HG02840 (cell line): ENCODE measurements at regions not wholly inside any gene's neighbourhood (a gene's known extent, or its start where the extent isn't known, plus 50 kb on each side); places are given as distances from the start of the nearest gene placed in this dataset.

Experiments
- ATAC-seq: cut with Tn5 transposase; IDR thresholded peaks from one replicate; pipeline ENCODE4 v1.9.1; 2021; ENCODE audit warnings: mild to moderate bottlenecking, moderate library complexity, moderate number of reproducible peaks; ENCODE audit not compliant: unreplicated experiment, low FRiP score

DNA sequence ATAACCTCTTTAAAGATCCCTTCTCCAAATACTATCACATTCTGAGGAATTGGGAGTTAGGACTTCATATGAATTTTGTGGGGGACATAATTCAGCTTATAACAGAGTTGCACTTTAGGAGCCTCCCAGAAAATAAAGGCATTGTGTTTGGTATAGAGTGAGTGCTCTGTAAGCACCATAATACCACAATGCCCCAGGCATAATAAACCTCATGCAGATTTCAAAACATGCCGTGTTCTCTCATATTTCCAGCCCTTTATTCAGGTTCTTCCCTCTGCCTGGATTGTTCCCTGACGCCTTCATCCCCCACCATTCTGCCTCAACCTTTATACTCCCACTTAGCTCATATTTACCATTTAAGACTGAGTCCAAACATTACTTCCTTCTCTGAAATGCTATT is 398.8 kb upstream of the FAT3 start:
- no peak for ATAC-seq

DNA sequence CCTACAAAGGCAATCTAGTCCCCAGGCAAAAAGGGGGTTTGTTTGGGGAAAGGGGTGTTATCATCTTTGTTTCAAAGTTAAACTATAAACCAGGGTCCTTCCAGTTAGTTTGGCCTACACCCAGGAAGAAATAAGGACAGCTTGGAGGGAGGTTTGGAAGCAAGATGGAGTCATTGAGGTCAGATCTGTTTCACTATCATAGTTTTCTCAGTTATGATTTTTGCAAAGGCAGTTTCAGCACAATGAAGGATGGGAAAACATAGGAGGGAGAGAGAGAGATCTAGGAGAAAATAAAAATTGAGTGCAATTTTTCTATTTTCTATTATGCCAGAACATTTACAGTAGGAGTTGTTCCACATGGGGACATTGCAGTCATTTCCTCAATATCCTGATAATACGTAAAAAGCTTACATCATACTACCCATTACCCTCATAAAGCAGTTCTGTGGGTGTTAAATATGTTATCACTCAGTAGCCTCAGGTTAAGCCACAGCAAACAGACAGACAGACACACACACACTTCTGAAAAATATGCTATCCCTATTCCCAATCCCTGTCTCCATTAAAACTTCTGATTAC is 401.3 kb upstream of the FAT3 start:
- ATAC-seq, result no peak

DNA sequence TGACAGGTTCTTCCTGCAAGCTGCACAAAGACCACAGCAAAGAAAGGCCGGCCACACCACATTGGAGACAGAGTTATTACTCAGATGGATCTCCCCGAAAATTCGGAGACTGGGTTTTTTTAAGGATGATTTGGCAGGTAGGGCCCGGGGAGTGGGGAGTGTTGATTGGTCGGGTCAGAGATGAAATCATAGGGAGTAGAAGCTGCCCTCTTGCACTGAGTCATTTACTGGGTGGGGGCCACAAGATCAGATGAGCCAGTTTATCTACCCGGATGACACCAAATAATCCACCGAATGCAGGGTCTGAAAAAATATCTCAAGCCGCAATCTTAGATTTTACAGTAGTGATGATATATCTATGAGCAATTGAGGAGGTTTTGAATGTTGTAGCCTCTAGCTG is 401.8 kb upstream of the FAT3 start:
- ATAC-seq, result no peak

DNA sequence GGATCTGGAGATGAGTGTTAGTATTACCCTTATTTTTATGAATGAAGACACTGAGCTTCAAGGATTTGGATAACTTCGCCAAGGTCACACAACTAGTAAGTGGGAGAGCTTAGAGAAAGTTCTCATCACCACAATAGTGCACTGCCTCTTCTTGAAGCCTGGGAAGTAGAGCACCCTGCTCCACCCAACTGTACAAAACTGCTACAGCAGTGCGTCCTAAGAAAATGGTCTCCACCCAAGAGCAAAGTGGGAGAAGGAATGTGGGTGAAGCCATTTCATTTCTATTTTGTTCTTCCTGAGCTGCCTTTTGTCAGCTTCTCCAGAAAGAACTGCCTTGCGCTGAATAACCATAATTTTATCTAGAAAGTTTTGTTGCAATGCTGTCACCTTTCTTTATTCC is 403.9 kb upstream of the FAT3 start:
- no peak for ATAC-seq

DNA sequence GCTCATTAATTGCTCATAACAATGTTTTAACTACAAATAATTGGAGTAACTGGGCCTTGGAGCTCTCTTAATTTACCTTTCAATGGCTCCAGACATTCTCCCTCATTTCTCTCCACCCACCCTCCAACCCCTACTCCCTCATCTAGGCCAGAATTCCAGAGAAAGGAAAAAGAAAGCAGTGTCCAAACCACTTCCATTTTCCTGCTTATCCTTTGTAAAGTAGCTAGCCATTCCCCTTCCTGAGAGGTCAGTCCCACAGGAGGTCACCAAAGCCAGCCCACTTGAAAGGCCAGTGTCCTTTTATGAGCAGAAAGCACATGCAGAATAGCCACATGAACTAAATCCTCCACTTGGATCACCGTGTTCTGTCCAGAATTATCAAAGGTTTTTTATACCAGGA is 404.8 kb upstream of the FAT3 start:
- no peak for ATAC-seq

DNA sequence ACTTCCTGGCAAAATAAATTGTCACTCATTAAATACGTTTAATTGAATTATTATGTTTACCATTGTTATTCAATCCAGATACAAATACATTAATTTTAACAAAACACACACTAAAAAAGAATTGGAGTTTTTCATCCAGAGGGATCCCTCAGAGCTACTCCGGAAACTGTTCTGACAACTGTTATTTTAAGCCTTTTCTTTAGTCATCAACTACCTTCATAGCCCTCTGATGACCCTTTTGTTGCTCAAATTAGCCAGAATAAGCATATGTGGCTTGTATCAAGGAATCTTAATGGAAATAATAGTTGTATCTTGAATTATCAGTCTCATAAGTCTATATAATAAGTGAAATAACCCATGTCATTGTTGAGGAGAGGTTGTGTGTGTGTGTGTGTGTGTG is 405.4 kb upstream of the FAT3 start:
- no peak for ATAC-seq

DNA sequence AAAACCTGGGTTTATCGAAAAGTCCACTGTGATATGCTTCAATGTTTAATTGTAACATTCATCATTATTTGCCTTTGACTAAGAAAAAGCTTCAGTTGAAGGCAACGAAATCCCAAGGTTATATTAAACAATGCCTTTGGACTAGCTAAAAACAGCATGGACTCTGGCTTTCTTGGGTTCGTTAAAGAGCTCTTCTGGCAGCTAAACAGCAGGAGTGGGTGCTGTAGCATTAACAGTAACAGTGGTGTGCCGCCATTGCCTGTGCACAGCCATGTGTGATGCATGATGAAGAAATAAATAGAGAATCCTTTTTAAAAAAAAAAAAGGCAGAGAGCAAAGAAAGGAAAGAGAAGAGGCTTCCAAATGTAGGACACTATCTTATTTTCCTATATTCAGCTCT is 406.6 kb upstream of the FAT3 start:
- no peak for ATAC-seq

DNA sequence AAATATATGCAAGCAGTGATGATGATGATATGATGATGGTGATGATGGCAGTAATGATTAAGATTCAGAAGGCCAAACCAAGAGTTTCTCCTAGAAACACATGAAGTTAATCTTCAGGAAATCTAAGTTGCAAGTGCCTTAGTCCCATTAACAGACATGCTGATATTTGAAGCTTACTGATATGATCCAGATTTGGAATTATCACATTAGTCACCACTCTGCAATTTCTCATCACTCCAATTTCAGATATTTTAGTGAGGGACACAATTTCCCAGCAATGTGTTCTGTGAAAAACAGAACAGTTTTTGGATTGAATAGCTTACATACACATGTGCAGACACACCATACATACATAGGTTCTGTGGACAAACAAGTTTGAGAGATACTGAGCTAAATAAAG is 411.4 kb upstream of the FAT3 start:
- ATAC-seq, result no peak

DNA sequence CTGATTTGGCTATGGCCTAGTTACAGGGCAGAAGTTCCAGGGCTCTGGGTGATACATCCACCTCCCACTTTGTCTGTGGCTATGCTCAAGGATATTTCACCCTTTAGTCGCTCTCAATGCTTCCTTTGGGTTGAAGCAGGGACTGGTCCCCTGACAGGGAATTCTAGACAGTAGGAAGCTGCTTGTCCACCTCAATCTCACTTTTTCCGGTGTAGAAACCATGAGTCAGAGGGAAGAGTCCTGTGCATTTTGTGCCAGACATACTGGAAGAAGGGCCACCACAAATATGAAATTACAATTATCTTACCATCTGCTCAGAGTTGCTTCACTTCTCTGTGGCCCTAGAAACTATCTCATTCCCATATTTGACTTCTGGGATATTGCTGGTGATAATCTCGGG is 413.7 kb upstream of the FAT3 start:
- ATAC-seq, result no peak

DNA sequence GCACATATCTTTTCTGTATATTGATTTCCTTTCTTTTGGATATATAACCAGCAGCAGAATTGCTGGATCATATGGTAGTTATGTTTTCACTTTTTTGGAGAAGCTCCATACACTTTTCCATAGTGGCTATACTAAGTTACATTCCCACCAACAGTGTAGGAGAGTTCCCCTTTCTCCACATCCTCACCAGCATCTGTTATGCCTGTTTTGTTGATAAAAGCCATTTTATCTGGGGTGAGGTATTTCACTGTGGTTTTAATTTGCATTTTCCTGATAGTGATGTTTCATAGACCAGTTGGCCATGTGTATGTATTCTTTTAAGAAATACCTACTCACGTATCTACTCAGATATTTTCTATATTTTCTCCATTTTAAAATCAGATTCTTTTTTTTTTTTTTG is 419.3 kb upstream of the FAT3 start:
- ATAC-seq, result no peak

DNA sequence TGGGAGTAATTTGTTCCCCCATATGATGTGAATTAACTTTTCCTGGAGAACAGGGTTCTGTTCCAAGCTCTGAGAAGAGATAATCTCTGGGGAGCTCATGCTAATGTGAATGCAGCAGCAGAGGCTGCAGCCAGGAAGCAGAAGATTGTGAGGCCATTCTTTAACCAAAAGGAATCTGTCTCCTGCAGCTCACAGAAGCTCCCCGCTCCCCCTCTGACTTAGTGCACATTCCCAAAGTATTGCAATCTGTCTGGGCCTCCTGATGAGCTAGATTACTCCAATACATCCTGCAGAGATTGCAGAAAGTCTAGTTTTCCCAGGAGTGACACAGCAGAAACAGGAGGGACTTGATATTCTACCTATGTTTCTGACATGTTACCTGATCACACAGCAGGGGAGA is 420.6 kb upstream of the FAT3 start:
- ATAC-seq, result no peak

DNA sequence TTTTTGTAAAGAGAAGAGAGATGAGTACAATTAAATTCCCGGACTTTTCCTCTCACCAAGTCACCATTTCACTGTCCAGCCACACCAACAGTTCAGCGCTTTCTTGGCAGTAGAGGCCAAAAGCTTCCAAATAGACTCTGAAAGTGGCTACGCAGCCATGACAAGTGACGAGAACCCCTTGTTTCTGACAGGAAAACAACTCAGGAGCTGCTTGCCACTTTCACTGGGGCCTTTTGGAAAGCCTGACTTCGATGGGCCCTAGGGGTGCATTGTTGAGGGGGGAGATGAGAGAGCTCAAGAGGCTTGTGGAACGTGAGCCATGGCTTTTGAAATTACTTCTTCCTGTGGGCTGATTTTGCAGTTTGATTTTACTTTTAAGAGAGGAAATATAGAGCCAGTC is 422.1 kb upstream of the FAT3 start:
- ATAC-seq, result no peak

DNA sequence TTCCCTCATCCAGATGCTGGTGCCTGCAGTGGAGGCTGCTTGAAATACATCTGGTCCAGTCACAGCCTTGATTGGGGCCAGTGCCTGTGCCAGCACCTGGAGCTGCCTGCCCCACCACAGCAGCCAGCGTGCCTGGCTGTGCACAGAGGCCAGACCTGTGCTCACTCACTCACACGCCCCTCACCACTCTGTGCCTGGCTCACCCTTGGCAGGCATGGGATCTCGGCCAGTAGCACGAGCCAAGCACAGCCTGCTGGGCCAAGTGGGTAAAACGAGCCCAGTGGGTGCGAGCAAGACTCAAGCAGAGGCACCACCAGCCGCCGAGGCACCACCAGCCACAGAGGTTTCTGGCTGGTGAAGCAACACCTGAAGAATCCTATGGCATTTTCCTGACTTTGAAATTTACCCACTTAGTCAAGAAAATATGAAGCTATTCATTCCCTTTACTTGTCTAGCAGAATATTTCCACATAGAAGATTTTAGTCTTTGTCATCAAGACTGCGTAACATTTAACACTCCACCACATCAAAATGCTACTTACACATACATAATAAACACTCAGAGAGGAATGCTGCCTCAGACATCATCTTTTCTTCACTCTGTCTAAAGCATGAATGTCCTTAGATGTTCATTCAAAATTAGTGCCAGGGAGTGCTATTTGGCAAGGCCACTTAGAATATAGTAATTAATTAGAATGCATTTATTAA is 424.3 kb upstream of the FAT3 start:
- no peak for ATAC-seq

DNA sequence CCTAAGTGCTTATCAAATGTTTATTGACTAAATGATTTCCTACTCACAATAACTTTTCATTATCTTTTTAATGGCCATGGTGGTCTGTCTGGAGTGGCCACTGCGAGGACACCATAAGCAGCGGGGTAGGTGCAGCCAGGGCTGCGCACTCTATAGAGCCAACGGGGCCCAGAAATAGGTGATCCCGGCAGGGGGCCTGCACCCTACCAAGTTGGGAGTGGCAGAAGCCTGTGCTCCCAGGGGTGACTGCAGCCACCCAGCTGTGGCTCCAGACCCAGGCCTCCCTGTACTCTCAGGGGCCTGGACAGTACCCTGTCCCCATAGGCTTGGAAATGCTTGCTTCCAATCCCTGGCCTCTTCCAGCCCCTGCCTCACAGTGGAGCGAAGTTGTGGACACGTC is 426.4 kb upstream of the FAT3 start:
- ATAC-seq, result no peak

DNA sequence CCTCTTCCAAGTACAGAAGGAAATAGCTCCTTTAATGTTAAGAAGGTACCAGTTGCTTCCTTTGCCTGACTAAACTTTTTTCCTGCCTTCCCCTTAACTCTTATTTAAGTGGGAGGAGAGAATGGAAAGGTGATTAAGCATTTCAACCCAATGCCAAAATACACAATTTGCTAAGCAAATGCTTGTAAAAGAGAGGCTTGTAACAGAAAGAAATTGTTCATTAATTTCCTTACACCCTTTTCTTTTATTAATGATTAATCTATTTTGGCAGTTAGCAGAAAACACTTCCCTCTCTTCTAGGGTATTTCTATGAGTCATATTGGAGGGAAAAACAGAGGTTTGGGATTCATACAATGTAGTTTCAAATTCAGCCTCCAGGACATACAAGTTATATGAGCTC is 427.6 kb upstream of the FAT3 start:
- no peak for ATAC-seq

DNA sequence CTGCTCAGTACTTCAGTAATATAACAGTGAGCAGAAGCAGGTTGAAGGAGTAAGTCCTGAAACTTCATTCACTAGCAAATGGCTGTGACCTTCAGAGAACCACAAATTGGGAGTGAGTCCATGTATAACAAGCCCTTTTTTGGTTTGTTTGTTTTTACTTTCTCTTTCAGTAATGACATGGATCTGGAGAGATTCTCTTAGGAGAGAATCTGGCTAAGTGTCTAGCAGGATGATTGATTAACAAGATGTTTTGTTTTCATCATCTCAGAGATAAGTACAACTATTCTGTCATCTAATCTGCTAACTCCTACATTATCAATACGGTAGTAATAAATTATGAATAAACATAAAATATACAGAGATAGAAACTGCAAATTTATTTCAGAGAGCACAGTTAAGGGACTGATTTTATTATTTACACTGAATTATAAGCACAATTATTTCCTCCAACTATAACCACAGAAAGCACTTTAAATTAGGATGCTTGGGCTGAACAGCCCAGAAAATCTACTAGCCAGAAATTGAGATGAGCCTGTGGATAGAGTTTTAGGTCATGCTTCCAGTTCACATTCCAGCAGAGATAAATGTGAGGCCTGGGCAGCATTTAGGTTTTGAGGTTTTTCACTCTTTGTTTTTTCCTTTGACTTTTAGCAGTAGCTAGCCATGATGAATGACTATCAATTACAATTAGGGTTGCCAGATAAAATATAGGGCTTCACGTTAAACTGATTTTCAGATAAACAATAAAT is 429.3 kb upstream of the FAT3 start:
- no peak for ATAC-seq

DNA sequence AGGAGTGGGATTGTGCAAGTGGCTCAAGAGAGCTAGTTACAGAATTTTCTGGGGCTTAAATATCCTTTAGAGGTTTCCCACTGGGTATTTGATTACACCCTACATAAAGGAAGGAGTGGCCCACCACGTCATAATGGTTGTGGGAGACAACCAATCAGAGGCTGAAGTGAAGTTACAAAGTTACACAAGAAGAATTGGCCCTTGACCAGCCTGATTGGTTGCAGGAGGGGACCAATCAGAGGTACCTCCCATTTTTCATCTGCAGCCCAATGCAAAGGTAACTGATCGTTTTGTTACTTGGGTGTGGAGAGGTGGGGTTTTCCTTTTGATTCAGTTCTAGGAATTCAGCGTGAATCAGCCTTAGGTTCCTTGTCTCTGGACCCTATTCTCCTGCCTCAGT is 430.5 kb upstream of the FAT3 start:
- no peak for ATAC-seq

DNA sequence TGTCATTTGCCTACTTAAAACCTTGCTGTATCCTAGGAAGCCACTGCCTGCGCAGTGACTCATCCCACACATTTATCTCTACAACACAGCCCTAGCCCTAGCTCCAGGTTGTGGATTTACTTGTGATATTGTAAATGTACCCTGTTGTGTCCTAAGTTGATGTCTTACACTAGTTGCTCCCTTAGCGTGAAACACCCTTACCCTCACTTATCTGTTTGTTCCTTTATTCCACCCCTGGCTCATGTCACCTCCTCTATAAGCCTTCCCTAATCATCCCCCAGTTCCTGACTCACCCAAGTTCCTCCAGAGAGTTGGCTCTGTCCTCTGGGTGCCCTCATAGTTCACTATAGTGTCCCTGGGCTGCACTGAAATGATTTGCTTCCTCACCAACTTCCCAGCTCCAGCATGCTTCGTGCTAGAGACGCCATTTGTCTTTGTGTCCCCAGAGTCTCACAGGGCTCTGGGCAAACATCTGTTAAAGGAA is 431.8 kb upstream of the FAT3 start:
- ATAC-seq, result no peak

DNA sequence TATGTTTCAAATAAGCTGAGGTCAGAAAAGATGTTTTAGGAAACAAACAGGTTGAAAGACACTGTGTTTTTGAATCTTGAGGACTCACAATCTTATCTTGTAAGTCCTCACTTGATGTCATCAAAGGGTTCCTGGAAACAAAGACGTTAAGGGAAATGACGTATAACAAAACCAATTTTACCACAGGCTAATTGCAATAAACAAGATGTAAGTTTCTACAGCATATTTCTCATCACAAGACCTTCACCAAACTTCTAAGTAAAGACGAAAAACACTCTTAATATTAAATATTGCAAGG is 433.5 kb upstream of the FAT3 start:
- ATAC-seq, result no peak

DNA sequence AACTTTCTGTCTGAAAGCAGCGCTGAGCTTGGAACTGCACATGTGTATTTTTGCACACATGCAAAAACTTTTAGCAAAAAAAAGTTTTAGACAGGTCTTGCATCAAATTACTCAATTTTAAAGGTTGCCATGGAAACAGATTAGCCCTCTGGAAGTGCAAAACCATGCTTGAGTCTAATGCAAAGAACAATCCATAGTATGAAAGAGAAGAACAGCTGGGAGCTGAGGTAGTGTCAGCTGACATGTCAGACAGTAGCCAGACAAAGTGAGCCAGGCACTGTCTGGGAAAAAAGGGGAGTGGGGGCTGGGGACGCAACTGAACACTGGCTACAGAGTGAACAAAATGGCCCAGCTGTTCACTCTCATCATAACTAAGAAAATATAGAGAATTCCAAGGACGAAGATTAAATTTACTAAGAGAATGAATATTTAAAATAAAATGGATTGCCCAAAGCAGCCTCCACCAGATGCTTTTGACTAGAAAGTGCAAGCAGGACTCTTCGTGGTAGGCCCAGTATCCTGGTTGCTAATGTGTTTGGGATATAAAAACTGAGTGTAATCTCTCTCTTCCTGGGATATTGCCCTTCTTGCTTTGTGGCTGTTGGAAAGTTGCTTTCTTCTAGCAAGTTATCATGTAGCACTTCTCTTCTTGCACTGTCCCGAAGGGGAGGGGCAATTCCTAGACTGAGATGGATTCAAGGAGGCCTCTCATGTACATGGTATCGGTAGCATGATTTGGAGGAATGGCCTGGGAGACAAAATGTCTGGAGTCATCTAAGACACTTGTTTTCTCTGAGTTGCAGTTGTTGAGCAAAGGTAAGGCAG is 434.1 kb upstream of the FAT3 start:
- no peak for ATAC-seq

DNA sequence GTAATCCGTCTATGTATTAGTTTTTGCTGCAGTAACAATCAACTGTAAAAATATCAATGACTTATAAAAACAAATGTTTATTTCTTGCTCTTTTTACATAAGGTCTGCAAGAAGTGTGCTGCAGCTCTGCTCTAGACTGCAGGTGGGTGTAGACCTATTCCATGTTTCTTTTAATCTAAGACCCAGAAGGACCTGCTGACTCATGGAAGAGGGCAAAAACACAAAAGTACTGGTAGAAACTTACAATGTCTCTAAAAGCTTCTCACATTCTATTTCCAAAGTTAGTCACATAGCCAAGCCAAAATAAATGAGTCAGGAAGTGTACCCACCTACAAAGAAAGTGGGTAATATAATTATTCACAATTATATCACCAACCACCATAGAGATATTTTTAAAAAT is 435.9 kb upstream of the FAT3 start:
- no peak for ATAC-seq
